ENCODE measurements at regions not wholly inside any gene's neighbourhood (a gene's known extent, or its start where the extent isn't known, plus 50 kb on each side); places are given as distances from the start of the nearest gene placed in this dataset.

- DNase-seq (ENCODE audit: low spot score) = no peak
These were observed 550.9 kb upstream of the TMPRSS15 start for GRCh38 chr21:18954441-18954844.

- no peak for DNase-seq (ENCODE audit: low spot score)
These were observed 556.2 kb upstream of the TMPRSS15 start for GRCh38 chr21:18959817-18960216.

GRCh38 chr21:18960306-18960705 is 556.7 kb upstream of the TMPRSS15 start:
- no peak for DNase-seq (ENCODE audit: low spot score)

- DNase-seq (ENCODE audit: low spot score) = no peak
These were observed 566.8 kb upstream of the TMPRSS15 start for GRCh38 chr21:18970416-18970815.

- no peak for DNase-seq (ENCODE audit: low spot score)
These were observed 567.4 kb upstream of the TMPRSS15 start for GRCh38 chr21:18970941-18971340.

GRCh38 chr21:18985584-18985983 is 582.0 kb upstream of the TMPRSS15 start:
- DNase-seq (ENCODE audit: low spot score) = no peak

GRCh38 chr21:18986197-18986596 is 582.6 kb upstream of the TMPRSS15 start:
- DNase-seq (ENCODE audit: low spot score) = no peak

- DNase-seq (ENCODE audit: low spot score) = no peak
These were observed 584.0 kb upstream of the TMPRSS15 start for GRCh38 chr21:18987520-18988026.

GRCh38 chr21:18989953-18990495 is 586.4 kb upstream of the TMPRSS15 start:
- no peak for DNase-seq (ENCODE audit: low spot score)

GRCh38 chr21:18991846-18992245 is 588.3 kb upstream of the TMPRSS15 start:
- no peak for DNase-seq (ENCODE audit: low spot score)

- no peak for DNase-seq (ENCODE audit: low spot score)
These were observed 606.7 kb upstream of the TMPRSS15 start for GRCh38 chr21:19010251-19010650.

GRCh38 chr21:19010996-19011395 is 607.4 kb upstream of the TMPRSS15 start:
- no peak for DNase-seq (ENCODE audit: low spot score)

GRCh38 chr21:19011451-19011850 is 607.9 kb upstream of the TMPRSS15 start:
- no peak for DNase-seq (ENCODE audit: low spot score)

GRCh38 chr21:19013916-19014315 is 610.3 kb upstream of the TMPRSS15 start:
- no peak for DNase-seq (ENCODE audit: low spot score)

GRCh38 chr21:19018529-19018928 is 614.9 kb upstream of the TMPRSS15 start:
- no peak for DNase-seq (ENCODE audit: low spot score)

- DNase-seq (ENCODE audit: low spot score) = no peak
These were observed 619.4 kb upstream of the TMPRSS15 start for GRCh38 chr21:19022978-19023377.

GRCh38 chr21:19026911-19027310 is 623.3 kb upstream of the TMPRSS15 start:
- DNase-seq (ENCODE audit: low spot score) = no peak

GRCh38 chr21:19029816-19030215 is 626.2 kb upstream of the TMPRSS15 start:
- no peak for DNase-seq (ENCODE audit: low spot score)

- no peak for DNase-seq (ENCODE audit: low spot score)
These were observed 628.4 kb upstream of the TMPRSS15 start for GRCh38 chr21:19031953-19032352.

GRCh38 chr21:19034041-19034440 is 630.5 kb upstream of the TMPRSS15 start:
- DNase-seq (ENCODE audit: low spot score) = no peak

GRCh38 chr21:19034560-19034959 is 631.0 kb upstream of the TMPRSS15 start:
- DNase-seq (ENCODE audit: low spot score) = no peak

- no peak for DNase-seq (ENCODE audit: low spot score)
These were observed 642.3 kb upstream of the TMPRSS15 start for GRCh38 chr21:19045876-19046275.

GRCh38 chr21:19048098-19048672 is 644.6 kb upstream of the TMPRSS15 start:
- DNase-seq (ENCODE audit: low spot score) = no peak

- no peak for DNase-seq (ENCODE audit: low spot score)
These were observed 646.0 kb upstream of the TMPRSS15 start for GRCh38 chr21:19049567-19049966.
